T47D (cell line): ENCODE measurements at regions not wholly inside any gene's neighbourhood (a gene's known extent, or its start where the extent isn't known, plus 50 kb on each side); places are given as distances from the start of the nearest gene placed in this dataset.

ENCODE experiments used
- DNase-seq, 2 experiments: peaks; one replicate each; pipeline versions ENCODE4 v3.0.0 to v3.0.0-alpha.2; 2011 to 2012; ENCODE audit warnings: low read depth in 1 of 2, low spot score in 1 of 2
- JUND ChIP-seq: IDR thresholded peaks from 2 replicates; pipeline ENCODE4 v1.6.1; 2012; ENCODE audit warnings: low read depth
- in situ Hi-C: cut with HindIII; loops from 2 replicates; pipeline ENCODE4 v1.10.0; 2016; ENCODE audit warnings: low sequenced_read_pairs, low pct_unique_long_range_greater_than_20kb

DNA sequence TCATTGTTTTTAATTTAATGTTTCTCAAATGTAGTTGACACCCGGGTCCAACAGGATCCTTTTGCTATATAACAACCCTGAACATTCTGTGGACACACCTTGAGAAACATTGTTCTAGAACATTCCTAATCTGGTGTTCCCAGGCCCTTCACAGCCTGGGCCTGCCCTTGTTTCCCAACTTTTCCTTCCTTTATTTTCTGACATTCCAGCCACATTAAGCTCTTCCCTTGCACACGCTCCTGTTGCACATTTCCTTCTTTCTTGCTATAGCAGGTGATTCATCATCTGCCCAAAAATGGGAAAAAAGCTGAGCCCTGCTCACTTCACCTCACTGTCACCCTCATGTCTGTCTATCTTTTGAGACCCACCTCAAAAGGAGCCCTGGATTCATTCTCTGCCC lies 67.9 kb upstream of the MARCHF10 start:
- in situ Hi-C loops: no loop called here
- TF ChIP-seq JUND: no peak
- DNase-seq: no peak

GRCh38 chr17:62875296-62875695 lies 67.2 kb upstream of the MARCHF10 start:
- DNase-seq: no peak
- no peak for TF ChIP-seq JUND
- in situ Hi-C loops: no loop called here

DNA sequence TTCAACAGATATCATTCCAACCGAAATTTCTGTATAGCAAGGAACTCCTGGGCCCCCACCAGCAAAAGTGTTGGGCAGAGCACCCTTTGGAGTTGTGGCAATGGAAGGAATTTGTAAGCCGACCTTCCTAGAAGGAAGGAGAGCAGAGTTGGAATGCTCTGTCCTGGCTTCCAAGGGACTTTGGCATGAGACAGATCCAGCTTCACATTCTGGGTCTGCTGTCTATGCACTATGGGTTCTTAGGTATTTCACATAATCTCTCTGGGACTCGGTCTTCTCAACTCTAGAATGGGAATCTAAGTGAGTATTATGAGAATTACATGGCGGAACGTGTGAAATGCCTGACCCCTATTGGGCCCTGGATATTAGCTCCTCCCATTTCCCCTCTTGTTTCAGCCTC lies 63.2 kb upstream of the MARCHF10 start:
- TF ChIP-seq JUND: no peak
- in situ Hi-C loops: no loop called here
- DNase-seq: no peak

DNA sequence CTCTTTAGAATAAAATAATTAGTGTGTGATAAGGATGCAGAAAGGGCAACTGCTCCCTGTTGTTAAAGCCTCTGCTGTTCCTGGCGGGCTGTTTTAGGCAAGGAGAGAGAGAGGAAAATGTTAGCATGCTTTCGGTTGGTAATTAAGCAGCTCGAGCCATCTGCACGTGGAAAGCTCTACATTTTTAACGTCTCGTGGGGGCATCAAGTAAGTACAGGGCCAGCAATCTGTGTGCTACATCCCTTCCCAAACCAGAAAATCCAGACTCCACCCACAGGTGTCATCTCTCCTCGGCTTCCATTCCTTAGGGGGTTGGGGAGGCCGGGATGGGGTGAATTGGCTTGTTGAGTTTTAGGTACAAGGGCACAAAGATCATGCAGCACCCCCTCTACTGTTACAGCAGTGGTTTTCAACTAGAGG lies 62.4 kb upstream of the MARCHF10 start:
- in situ Hi-C loops: no loop called here
- no peak for TF ChIP-seq JUND

GRCh38 chr17:62870030-62870541 lies 62.0 kb upstream of the MARCHF10 start:
- peak in 1 of 2 experiments; percentile 38 for DNase-seq
- TF ChIP-seq JUND: no peak
- in situ Hi-C loops: no loop called here

More for the DNA sequence above, 62.4 kb upstream of the MARCHF10 start:
- DNase-seq: no peak

DNA sequence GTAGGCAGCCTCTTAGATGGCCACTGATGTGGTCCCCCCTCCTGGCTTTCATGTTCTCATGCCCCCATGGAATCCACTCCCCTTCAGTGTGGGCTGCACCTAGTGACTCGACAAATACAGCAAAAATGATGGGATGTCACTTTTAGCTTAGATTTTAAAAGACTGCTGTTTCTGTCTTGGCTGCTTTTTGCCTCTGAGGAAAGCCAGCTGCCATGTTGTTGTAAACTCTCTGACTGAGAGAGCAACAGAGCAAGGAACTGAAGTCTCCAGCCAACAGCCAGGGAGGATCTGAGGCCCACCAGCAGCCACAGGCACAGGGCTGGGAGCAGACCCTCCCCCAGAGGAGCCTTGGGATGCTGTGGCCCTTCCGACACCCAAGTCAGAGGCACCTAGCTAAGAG lies 60.6 kb upstream of the MARCHF10 start:
- DNase-seq: no peak
- TF ChIP-seq JUND: no peak
- in situ Hi-C loops: no loop called here

- in situ Hi-C loops: no loop called here
- no peak for TF ChIP-seq JUND
- no peak for DNase-seq
Measured at GRCh38 chr17:62868008-62868407, 59.9 kb upstream of the MARCHF10 start.

GRCh38 chr17:62867303-62867702 lies 59.2 kb upstream of the MARCHF10 start:
- no peak for TF ChIP-seq JUND
- in situ Hi-C loops: no loop called here
- no peak for DNase-seq

DNA sequence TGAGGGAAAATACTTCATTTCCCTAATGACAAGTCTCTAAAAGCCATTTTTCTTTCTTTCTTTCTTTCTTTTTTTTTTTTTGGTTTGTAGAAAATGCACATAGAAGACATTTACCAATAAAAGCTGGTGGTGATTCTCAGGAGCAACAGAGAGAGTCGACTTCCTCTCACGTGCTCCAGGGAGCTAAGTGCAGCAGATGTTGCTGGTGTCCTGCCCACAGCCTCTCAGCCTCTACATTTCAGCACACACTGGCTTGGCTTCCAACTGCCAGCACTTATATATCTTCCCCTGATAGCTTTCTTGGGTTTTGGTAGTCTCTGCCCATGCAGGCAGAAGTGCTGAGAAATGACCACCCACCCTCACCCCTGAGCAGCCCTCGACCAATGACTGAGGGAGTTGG lies 58.4 kb upstream of the MARCHF10 start:
- in situ Hi-C loops: no loop called here

GRCh38 chr17:62865586-62865985 lies 57.5 kb upstream of the MARCHF10 start:
- in situ Hi-C loops: no loop called here
- TF ChIP-seq JUND: no peak
- no peak for DNase-seq

More for the DNA sequence above, 58.4 kb upstream of the MARCHF10 start:
- DNase-seq: no peak
- no peak for TF ChIP-seq JUND

DNA sequence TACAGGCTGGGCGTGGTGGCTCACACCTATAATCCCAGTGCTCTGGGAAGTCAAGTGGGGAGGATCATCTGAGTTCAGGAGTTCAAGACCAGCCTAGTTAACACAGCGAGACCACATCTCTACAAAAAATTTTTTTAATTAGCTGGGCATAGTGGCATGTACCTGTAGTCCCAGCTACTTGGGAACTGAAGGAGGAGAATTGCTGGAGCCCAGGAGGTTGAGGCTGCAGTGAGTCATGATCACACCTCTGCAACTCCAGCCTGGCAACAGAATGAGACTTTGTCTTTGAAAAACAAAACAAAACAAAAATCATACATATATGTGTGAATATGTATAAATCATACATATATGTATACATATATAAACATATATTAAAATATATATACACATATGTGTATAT lies 54.1 kb upstream of the MARCHF10 start:
- in situ Hi-C loops: no loop called here
- no peak for DNase-seq

DNA sequence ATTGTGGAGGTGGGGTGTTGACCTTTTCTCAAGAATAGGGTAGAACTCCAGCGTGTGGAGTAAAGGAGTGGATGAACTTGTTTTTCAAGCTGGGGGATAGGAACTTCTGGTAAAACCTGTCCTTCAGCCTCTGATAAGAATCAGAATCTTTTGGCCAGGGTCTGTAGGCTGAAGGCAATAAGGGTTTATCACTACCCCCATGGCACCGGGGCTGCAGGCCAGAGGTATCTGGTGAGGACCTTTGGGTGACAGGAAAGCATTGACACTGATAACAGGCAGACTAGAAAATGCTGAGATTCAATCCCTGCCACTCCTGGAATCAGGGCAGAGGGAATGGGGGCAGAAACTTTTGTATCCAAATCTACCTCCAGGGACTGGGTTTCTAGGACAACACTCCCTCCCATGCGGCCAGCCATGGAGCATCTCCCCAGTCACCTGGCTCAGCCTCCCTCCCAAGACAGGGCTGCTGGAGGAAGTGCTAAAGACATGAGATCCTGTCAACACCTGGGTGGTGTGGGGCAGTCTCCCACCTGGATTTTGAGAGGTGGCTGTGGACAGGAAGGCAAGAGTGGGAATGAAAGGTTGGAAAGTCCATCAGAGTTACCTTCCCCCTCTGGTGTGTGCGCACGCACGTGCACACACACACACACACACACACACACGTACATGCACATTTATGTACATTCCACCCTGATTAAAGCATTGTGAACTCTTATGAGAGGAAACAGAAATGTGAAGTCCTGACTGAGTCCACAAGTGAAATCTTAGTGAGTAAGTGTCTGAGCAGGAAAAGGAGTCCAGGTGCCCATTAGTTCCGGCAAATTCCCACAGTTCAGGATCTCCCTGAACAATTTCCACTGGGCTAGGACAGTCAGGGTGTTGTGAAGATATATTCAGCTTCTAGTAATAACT lies 53.1 kb upstream of the MARCHF10 start:
- in situ Hi-C loops: no loop called here
- no peak for TF ChIP-seq JUND
- peak in 1 of 2 experiments; percentile 64 for DNase-seq

More for the DNA sequence above, 54.1 kb upstream of the MARCHF10 start:
- TF ChIP-seq JUND: no peak

DNA sequence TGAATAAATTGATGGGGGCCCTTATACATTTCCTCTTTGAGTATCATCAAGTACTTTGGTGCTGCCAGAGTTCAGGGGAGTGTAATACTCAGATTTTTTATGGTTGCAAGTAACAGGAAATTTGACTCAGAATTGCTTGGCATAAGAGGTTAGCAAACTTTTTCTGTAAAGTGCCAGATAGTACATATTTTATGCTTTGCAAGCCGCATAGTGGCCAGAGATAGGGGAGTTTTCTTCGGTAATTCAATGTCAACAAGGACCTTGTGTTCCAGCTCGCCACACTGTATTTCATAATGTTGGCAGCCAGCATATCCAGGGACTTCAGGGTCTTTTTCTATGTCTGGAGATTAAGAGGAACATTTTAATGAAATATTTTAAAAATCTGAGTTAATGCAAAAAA lies 51.0 kb upstream of the MARCHF10 start:
- no peak for TF ChIP-seq JUND
- in situ Hi-C loops: no loop called here
- DNase-seq: no peak
